Stimulated activated naive CD8-positive, alpha-beta T cell treated with anti-CD3 and anti-CD28 coated beads, Interleukin-15, Interleukin-2, amounts not matched to agents 100 ng/mL and 50 ng/mL, for 24 hours (primary cell): ENCODE measurements at regions not wholly inside any gene's neighbourhood (a gene's known extent, or its start where the extent isn't known, plus 50 kb on each side); places are given as distances from the start of the nearest gene placed in this dataset.

Experiments used
- H3K27ac Mint-ChIP-seq: one replicate; pipeline ENCODE4 v1.8.0; 2021; ENCODE audit warnings: mild to moderate bottlenecking, mixed read lengths
- H3K27me3 Mint-ChIP-seq: one replicate; pipeline ENCODE4 v1.8.0; 2021; ENCODE audit warnings: mixed read lengths
- H3K36me3 Mint-ChIP-seq: one replicate; pipeline ENCODE4 v1.8.0; 2021; ENCODE audit warnings: low read depth, mixed read lengths
- H3K4me1 Mint-ChIP-seq: one replicate; pipeline ENCODE4 v1.8.0; 2021; ENCODE audit warnings: low read depth, mixed read lengths
- H3K4me3 Mint-ChIP-seq: one replicate; pipeline ENCODE4 v1.8.0; 2021; ENCODE audit warnings: mild to moderate bottlenecking, mixed read lengths
- H3K9me3 Mint-ChIP-seq: one replicate; pipeline ENCODE4 v1.8.0; 2021; ENCODE audit warnings: mixed read lengths

DNA sequence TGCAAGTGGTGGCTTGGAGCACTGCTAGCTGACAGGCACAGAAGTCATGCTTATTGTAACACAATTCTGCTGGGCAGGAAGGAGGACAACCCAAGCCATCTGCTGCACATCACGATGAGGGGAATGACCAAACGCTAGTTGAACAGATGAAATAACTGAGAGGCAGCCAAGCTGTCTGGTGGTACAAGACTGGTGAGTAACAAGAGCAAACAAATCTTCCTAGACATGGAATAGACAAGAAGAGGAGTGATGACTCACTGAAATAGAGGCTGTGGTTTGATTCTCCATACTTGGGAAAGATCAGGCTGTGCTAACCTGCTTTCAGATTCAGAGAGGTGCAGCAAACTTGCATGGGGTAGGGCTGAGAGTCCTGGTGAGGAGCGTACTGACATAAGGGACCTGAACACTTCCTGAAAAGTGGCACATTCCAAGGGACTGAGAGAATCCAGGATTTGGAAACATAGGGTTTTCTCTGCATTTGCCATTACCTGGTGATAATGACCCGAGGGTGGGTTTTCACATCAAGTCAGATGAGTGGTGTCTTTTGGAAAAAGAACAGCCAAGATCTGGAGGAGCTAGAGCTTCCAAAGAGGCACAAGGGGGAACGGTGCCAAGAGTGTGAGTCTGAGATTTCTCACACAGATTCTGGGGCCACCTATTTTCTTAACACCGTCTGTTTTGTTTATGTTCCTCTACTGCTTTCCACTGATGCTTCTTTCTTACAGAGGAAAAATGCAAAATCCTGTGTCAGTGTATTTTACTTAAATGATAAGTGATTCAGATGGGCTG, 60.0 kb downstream of the PRL start:
- Mint-ChIP-seq H3K36me3 (no peaks in the 10 kb centered on the region), H3K27ac (no peak overlapping the region), H3K4me3 (no peak overlapping the region), H3K27me3 (no peaks in the 10 kb centered on the region), H3K9me3 (peaks cover 14% of the 10 kb centered on the region), H3K4me1 (no peaks in the 10 kb centered on the region)
